ENCODE measurements at regions not wholly inside any gene's neighbourhood (a gene's known extent, or its start where the extent isn't known, plus 50 kb on each side); places are given as distances from the start of the nearest gene placed in this dataset.

DNA sequence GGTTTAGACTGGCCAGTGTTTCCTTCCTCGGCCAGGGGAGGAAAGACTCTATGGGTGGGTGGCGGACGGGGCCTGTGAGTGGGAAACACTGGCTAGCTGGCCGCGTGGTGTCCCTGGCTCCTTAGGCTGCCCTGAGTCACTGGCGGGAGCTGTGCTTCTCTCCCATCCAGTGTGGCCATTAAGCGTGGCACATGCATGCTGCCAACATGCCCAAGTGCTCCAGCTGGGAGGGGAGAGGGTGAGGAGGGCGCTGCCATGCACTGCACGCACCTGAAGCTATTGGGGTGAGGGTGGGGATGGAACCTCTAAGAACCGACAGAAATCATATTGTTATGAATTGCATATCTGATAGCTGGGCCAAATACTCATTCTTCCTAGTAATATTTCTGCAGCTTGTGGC, 270.8 kb downstream of the CALCRL start:
- no peaks in the 10 kb centered on the region for H3K36me3 ChIP-seq (ENCODE audit: control insufficient read depth in 2 of 2, insufficient read depth in 2 of 2, low read length in 2 of 2)
- H3K4me3 ChIP-seq (ENCODE audit: low read length in 2 of 2) = no peak overlapping the region
- H3K4me1 ChIP-seq (ENCODE audit: control insufficient read depth in 2 of 2, insufficient read depth in 2 of 2, low read length in 2 of 2) = no peaks in the 10 kb centered on the region
- H3K9me3 ChIP-seq (ENCODE audit: control insufficient read depth in 2 of 2, low read length in 2 of 2) = no peaks in the 10 kb centered on the region
- no peak overlapping the region for H3K27ac ChIP-seq (ENCODE audit: low read depth in 2 of 2, low read length in 2 of 2)
- H3K27me3 ChIP-seq (ENCODE audit: control insufficient read depth in 2 of 2, insufficient read depth in 2 of 2, low read length in 2 of 2) = no peaks in the 10 kb centered on the region
- no peak overlapping the region for H3K9ac ChIP-seq (ENCODE audit: low read depth in 1 of 2, low read length in 2 of 2)

DNA sequence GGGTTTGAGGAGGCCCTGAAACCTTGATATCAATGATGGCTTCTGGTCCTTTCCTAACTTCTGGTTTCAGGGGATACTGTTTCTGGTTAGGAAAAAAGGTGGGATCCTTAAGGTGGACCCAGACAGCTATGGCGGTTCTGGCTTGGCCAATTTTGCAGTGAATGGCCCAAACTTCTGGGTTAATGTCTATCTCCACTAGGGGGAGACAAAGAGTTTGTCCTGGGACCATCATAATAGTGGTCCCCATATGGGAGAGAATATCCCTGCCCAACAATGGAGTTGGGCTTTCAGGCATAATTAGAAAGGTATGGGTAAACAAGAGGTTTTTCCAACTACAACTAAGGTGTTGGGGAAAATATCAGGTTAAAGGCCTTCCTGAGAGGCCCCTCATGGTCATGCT, 273.5 kb downstream of the CALCRL start:
- Histone ChIP-seq H3K9ac (ENCODE audit: low read depth in 1 of 2, low read length in 2 of 2) (no peak overlapping the region), H3K4me3 (ENCODE audit: low read length in 2 of 2) (no peak overlapping the region), H3K27ac (ENCODE audit: low read depth in 2 of 2, low read length in 2 of 2) (no peak overlapping the region), H3K36me3 (ENCODE audit: control insufficient read depth in 2 of 2, insufficient read depth in 2 of 2, low read length in 2 of 2) (no peaks in the 10 kb centered on the region), H3K27me3 (ENCODE audit: control insufficient read depth in 2 of 2, insufficient read depth in 2 of 2, low read length in 2 of 2) (no peaks in the 10 kb centered on the region), H3K9me3 (ENCODE audit: control insufficient read depth in 2 of 2, low read length in 2 of 2) (no peaks in the 10 kb centered on the region), H3K4me1 (ENCODE audit: control insufficient read depth in 2 of 2, insufficient read depth in 2 of 2, low read length in 2 of 2) (no peaks in the 10 kb centered on the region)

DNA sequence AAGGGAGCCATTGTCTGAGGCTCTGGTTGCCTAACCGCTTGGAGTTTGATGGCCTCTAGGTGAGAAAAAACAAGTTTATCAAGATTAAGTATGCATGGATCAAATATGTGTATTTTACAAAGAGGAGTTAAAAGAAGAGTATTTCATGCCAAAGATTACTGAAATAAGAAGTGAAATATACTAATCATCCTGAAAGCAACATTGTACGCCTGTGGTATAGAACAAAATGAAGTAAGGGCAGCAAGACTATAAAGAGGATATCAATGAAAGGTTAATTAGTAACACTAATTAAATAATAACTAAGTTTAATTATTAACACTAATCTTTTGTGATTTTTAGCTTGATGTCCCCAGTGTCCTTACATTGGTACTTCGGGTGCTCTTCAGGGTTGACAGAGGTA, 276.7 kb downstream of the CALCRL start:
- Histone ChIP-seq H3K9ac (ENCODE audit: low read depth in 1 of 2, low read length in 2 of 2) (no peak overlapping the region), H3K4me1 (ENCODE audit: control insufficient read depth in 2 of 2, insufficient read depth in 2 of 2, low read length in 2 of 2) (no peaks in the 10 kb centered on the region), H3K27ac (ENCODE audit: low read depth in 2 of 2, low read length in 2 of 2) (no peak overlapping the region), H3K4me3 (ENCODE audit: low read length in 2 of 2) (no peak overlapping the region), H3K36me3 (ENCODE audit: control insufficient read depth in 2 of 2, insufficient read depth in 2 of 2, low read length in 2 of 2) (no peaks in the 10 kb centered on the region), H3K27me3 (ENCODE audit: control insufficient read depth in 2 of 2, insufficient read depth in 2 of 2, low read length in 2 of 2) (no peaks in the 10 kb centered on the region), H3K9me3 (ENCODE audit: control insufficient read depth in 2 of 2, low read length in 2 of 2) (no peaks in the 10 kb centered on the region)

DNA sequence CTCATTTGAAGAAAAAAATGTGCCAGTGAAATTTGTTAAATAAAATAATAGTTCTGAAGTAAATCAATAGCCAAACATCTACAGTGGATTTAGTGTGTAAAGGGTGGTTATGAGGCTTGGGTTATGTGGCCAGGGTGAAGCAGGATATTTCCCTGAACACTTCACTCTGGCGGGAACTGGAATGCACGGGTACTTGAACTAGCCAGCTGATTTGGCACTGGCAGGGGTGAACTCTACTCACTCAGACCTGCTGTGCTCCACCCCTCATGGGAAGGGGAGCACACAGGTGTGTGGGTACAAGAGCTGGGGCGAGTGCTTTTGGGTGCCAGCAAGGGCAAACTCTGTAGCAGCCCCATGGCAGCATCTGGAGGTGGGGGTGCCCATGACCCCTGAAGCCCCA, 278.2 kb downstream of the CALCRL start:
- Histone ChIP-seq H3K36me3 (ENCODE audit: control insufficient read depth in 2 of 2, insufficient read depth in 2 of 2, low read length in 2 of 2) (no peaks in the 10 kb centered on the region), H3K27me3 (ENCODE audit: control insufficient read depth in 2 of 2, insufficient read depth in 2 of 2, low read length in 2 of 2) (no peaks in the 10 kb centered on the region), H3K4me3 (ENCODE audit: low read length in 2 of 2) (no peak overlapping the region), H3K27ac (ENCODE audit: low read depth in 2 of 2, low read length in 2 of 2) (no peak overlapping the region), H3K4me1 (ENCODE audit: control insufficient read depth in 2 of 2, insufficient read depth in 2 of 2, low read length in 2 of 2) (no peaks in the 10 kb centered on the region), H3K9ac (ENCODE audit: low read depth in 1 of 2, low read length in 2 of 2) (no peak overlapping the region), H3K9me3 (ENCODE audit: control insufficient read depth in 2 of 2, low read length in 2 of 2) (no peaks in the 10 kb centered on the region)

DNA sequence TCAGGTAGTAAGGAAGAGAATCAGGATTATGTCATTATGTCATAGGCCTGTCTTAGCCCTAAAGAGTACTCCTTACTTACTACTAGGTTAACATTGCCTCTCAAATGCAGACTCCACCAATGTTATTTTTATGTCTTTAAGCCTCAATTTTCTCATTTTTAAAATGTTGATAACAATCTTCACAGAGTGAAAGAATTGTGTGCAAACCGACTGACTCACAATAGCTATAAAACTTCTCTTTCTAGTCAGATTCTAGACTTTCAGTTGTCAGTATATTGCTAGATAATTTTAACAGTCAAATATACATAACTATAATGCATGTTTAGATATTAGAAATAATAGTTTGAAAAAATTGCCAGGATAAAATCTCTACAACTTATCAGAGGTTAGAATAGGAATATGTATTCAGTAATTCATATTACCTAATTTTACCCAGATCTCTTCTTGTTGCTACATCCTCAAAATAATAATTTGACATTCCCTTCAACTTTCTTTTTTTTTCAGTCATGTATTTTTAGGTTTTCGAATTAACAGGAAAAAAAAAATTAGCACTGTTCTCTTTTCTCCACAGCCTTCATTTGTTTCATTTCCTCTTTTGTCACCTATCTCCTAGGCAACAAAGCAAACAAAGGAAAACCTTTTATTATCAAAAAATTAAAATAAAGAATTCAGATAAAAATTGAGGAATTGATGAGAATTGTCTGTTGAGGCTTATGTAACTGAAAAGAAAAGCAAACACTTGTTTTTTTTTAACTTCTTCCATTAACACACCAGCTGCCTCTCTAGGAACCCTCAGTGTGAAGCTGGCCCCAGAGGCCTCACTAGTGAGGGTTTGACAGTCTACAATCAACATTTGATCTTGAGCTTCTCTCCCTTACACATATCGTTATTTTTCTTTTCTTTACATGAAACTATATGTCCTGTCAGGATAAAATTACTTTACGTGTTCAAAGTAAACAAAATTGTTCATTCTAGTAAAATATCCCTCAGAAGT, 279.0 kb downstream of the CALCRL start:
- Histone ChIP-seq H3K27me3 (ENCODE audit: control insufficient read depth in 2 of 2, insufficient read depth in 2 of 2, low read length in 2 of 2) (no peaks in the 10 kb centered on the region), H3K9ac (ENCODE audit: low read depth in 1 of 2, low read length in 2 of 2) (no peak overlapping the region), H3K36me3 (ENCODE audit: control insufficient read depth in 2 of 2, insufficient read depth in 2 of 2, low read length in 2 of 2) (no peaks in the 10 kb centered on the region), H3K9me3 (ENCODE audit: control insufficient read depth in 2 of 2, low read length in 2 of 2) (no peaks in the 10 kb centered on the region), H3K4me3 (ENCODE audit: low read length in 2 of 2) (no peak overlapping the region), H3K27ac (ENCODE audit: low read depth in 2 of 2, low read length in 2 of 2) (no peak overlapping the region), H3K4me1 (ENCODE audit: control insufficient read depth in 2 of 2, insufficient read depth in 2 of 2, low read length in 2 of 2) (no peaks in the 10 kb centered on the region)

DNA sequence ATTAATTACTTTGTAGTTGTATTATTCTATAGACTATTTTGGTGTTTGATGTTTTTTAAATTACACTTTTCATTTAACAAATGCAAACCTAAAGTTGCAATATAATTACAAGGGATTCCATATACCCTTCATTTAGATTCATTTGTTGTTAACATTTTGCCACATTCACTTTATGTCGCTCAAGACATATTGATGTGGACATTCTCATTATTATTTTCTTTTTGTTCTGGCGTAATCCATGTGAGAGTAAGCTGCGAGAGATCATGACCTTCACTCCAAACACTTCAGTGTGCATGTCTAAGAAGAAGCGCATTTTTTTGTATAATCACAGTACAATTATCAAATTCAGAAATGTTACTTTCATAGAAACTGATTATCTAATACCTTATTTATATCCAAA, 280.6 kb downstream of the CALCRL start:
- H3K9me3 ChIP-seq (ENCODE audit: control insufficient read depth in 2 of 2, low read length in 2 of 2) = no peaks in the 10 kb centered on the region

DNA sequence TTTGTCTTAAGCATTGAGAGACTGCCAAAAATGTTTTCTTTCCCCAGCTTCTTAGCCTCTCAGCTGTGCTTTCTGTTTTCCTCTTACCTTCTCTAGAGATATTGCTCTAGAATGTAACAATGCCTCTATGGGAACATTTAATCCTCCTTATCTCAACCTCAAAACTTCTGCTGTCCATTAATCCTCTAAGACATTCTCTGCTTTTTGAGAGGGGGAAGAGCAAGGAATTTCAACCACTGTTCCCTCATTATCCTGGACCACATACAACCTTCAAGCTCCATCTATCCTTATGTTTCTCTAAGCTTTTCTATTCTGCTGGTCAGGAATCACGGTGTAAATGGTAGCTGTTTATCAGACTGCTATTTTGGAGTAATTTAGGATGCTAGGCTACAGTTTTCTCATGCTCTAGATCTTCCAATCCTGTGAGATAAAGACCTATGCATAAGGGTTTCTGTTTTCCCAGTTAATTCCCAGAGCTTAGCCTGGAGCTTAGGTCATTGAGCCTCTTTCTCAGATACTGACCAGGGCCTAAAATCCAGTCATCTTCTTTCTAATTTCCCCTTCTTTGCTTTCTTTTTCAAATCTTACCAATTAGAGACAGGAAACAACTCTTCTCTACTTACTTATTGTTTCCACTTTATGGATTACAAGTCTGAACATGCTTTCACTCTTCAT, 282.0 kb downstream of the CALCRL start:
- Histone ChIP-seq H3K36me3 (ENCODE audit: control insufficient read depth in 2 of 2, insufficient read depth in 2 of 2, low read length in 2 of 2) (no peaks in the 10 kb centered on the region), H3K9me3 (ENCODE audit: control insufficient read depth in 2 of 2, low read length in 2 of 2) (no peaks in the 10 kb centered on the region), H3K4me1 (ENCODE audit: control insufficient read depth in 2 of 2, insufficient read depth in 2 of 2, low read length in 2 of 2) (no peaks in the 10 kb centered on the region), H3K27ac (ENCODE audit: low read depth in 2 of 2, low read length in 2 of 2) (no peak overlapping the region), H3K9ac (ENCODE audit: low read depth in 1 of 2, low read length in 2 of 2) (no peak overlapping the region), H3K4me3 (ENCODE audit: low read length in 2 of 2) (no peak overlapping the region), H3K27me3 (ENCODE audit: control insufficient read depth in 2 of 2, insufficient read depth in 2 of 2, low read length in 2 of 2) (no peaks in the 10 kb centered on the region)

More for the DNA sequence above, 280.6 kb downstream of the CALCRL start:
- no peaks in the 10 kb centered on the region for H3K27me3 ChIP-seq (ENCODE audit: control insufficient read depth in 2 of 2, insufficient read depth in 2 of 2, low read length in 2 of 2)
- no peaks in the 10 kb centered on the region for H3K36me3 ChIP-seq (ENCODE audit: control insufficient read depth in 2 of 2, insufficient read depth in 2 of 2, low read length in 2 of 2)
- no peaks in the 10 kb centered on the region for H3K4me1 ChIP-seq (ENCODE audit: control insufficient read depth in 2 of 2, insufficient read depth in 2 of 2, low read length in 2 of 2)
- no peak overlapping the region for H3K27ac ChIP-seq (ENCODE audit: low read depth in 2 of 2, low read length in 2 of 2)
- H3K9ac ChIP-seq (ENCODE audit: low read depth in 1 of 2, low read length in 2 of 2) = no peak overlapping the region
- no peak overlapping the region for H3K4me3 ChIP-seq (ENCODE audit: low read length in 2 of 2)

DNA sequence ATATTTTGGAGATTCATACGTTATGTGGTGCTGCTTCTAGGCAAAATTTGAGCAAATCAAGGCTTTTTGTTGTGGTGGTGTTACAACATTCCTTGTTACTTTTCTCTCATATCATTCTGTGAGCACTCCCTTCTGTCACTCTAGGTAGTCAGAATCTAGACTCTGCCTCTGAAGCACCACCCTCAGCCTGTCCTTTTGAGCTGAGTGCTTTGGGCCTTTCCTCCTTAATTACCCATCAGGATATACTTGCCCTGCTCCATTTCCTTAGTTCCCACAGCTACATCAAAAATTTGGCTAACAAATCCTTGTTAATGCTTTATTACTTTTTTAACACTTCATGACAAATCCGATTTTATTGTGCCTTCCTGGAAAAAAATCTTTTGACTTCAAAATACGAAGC, 289.6 kb downstream of the CALCRL start:
- no peaks in the 10 kb centered on the region for H3K9me3 ChIP-seq (ENCODE audit: control insufficient read depth in 2 of 2, low read length in 2 of 2)
- H3K36me3 ChIP-seq (ENCODE audit: control insufficient read depth in 2 of 2, insufficient read depth in 2 of 2, low read length in 2 of 2) = no peaks in the 10 kb centered on the region
- no peak overlapping the region for H3K27ac ChIP-seq (ENCODE audit: low read depth in 2 of 2, low read length in 2 of 2)
- H3K27me3 ChIP-seq (ENCODE audit: control insufficient read depth in 2 of 2, insufficient read depth in 2 of 2, low read length in 2 of 2) = no peaks in the 10 kb centered on the region
- no peak overlapping the region for H3K9ac ChIP-seq (ENCODE audit: low read depth in 1 of 2, low read length in 2 of 2)
- H3K4me1 ChIP-seq (ENCODE audit: control insufficient read depth in 2 of 2, insufficient read depth in 2 of 2, low read length in 2 of 2) = no peaks in the 10 kb centered on the region
- H3K4me3 ChIP-seq (ENCODE audit: low read length in 2 of 2) = no peak overlapping the region

DNA sequence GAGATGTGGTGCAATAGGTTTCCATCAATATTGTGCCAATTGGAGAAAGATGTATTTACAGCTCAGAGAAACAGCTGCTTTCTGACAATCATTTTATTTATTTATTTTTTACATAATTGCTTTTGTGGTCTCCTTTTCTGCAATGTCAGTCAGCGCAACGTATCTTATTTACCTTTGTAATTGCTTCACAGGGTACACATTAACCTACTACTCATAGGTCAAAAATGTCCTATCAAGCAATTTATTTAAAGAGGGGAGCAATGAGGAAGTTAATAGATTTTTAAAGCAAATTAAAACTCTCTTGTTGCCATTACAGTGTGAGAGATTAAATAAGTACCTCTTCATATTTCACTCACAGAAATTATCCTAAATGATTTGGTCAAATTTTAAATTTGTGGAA, 291.0 kb downstream of the CALCRL start:
- H3K4me1 ChIP-seq (ENCODE audit: control insufficient read depth in 2 of 2, insufficient read depth in 2 of 2, low read length in 2 of 2) = no peaks in the 10 kb centered on the region
- no peaks in the 10 kb centered on the region for H3K9me3 ChIP-seq (ENCODE audit: control insufficient read depth in 2 of 2, low read length in 2 of 2)
- H3K4me3 ChIP-seq (ENCODE audit: low read length in 2 of 2) = no peak overlapping the region
- H3K9ac ChIP-seq (ENCODE audit: low read depth in 1 of 2, low read length in 2 of 2) = no peak overlapping the region
- H3K27me3 ChIP-seq (ENCODE audit: control insufficient read depth in 2 of 2, insufficient read depth in 2 of 2, low read length in 2 of 2) = no peaks in the 10 kb centered on the region
- H3K36me3 ChIP-seq (ENCODE audit: control insufficient read depth in 2 of 2, insufficient read depth in 2 of 2, low read length in 2 of 2) = no peaks in the 10 kb centered on the region
- no peak overlapping the region for H3K27ac ChIP-seq (ENCODE audit: low read depth in 2 of 2, low read length in 2 of 2)

DNA sequence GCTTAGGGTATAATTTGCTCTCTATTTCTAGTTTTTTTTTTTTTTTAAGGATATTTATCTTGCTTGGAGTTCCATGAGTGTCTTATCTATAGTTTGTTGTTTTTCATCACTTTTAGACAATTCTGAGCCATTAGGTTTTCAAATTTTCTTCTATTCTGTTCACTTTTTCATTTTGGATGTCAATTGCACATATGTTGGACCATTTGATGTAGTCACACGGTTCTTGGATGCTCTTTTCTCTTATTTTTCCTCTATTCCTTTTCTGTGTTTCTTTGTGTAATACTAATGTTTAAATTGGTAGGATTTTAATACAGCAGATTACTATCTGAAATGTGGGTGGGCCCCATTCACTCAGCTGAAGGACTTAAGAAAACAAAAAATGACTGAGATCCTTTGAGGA, 292.6 kb downstream of the CALCRL start:
- H3K27ac ChIP-seq (ENCODE audit: low read depth in 2 of 2, low read length in 2 of 2) = no peak overlapping the region
- H3K9me3 ChIP-seq (ENCODE audit: control insufficient read depth in 2 of 2, low read length in 2 of 2) = no peaks in the 10 kb centered on the region
- H3K4me1 ChIP-seq (ENCODE audit: control insufficient read depth in 2 of 2, insufficient read depth in 2 of 2, low read length in 2 of 2) = no peaks in the 10 kb centered on the region
- H3K4me3 ChIP-seq (ENCODE audit: low read length in 2 of 2) = no peak overlapping the region
- no peak overlapping the region for H3K9ac ChIP-seq (ENCODE audit: low read depth in 1 of 2, low read length in 2 of 2)
- no peaks in the 10 kb centered on the region for H3K27me3 ChIP-seq (ENCODE audit: control insufficient read depth in 2 of 2, insufficient read depth in 2 of 2, low read length in 2 of 2)
- no peaks in the 10 kb centered on the region for H3K36me3 ChIP-seq (ENCODE audit: control insufficient read depth in 2 of 2, insufficient read depth in 2 of 2, low read length in 2 of 2)
